NT2/D1 (cell line): ENCODE measurements at regions not wholly inside any gene's neighbourhood (a gene's known extent, or its start where the extent isn't known, plus 50 kb on each side); places are given as distances from the start of the nearest gene placed in this dataset.

Experiments
- SUZ12 ChIP-seq: IDR thresholded peaks from 2 replicates; pipeline ENCODE4 v1.6.1; 2011; ENCODE audit not compliant: insufficient read length, insufficient read depth; ENCODE audit errors: extremely low read depth
- YY1 ChIP-seq: IDR thresholded peaks from 2 replicates; pipeline ENCODE4 v1.6.1; 2011; ENCODE audit not compliant: insufficient read length, insufficient read depth
- ZNF274 ChIP-seq: IDR thresholded peaks from 2 replicates; pipeline ENCODE4 v1.6.1; 2011; ENCODE audit warnings: mild to moderate bottlenecking, low read depth, low read length

GRCh38 chr13:85700906-85701305, 98.3 kb downstream of the SLITRK6 start:
- TF ChIP-seq SUZ12 = no peak
- no peak for TF ChIP-seq YY1
- no peak for TF ChIP-seq ZNF274
